GM18507 (cell line): ENCODE measurements at regions not wholly inside any gene's neighbourhood (a gene's known extent, or its start where the extent isn't known, plus 50 kb on each side); places are given as distances from the start of the nearest gene placed in this dataset.
"Not testable (repeated sequence)": the region's sequence is repeated elsewhere in the genome, so short reads cannot be mapped to it uniquely, and the experiment has no call there.

Experiments used
- DNase-seq: peaks from one replicate; pipeline ENCODE4 v3.0.0; 2011; ENCODE audit warnings: low read depth; ENCODE audit not compliant: insufficient read length; ENCODE audit errors: extremely low spot score
- FAIRE-seq: peaks from 2 replicates; lab custom pipeline; 2011; peaks lifted over from hg19 to GRCh38; lab: Jason Lieb, UNC

GRCh38 chr6:127406722-127407121 lies 52.5 kb downstream of the KIAA0408 start:
- FAIRE-seq, result not testable (repeated sequence)

DNA sequence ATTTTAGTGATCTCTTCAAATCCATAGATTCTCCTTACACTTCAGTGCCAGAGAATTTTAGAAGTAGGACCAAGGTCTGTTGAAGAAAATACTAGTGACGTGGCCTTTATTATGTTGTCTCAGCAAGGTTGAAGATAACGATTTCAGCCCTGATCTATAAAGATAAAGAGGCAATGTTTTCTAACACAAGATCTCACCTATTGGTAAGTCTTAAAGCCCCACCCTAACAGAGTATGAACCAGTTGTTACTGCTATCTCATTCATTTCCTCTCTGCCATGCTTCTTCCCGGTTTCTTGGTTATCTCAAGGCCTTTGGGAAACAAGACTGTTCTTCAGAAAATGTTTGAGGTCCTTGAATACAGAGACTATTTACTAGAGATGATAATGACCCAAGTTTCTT lies 53.1 kb downstream of the KIAA0408 start:
- no peak for FAIRE-seq

More at GRCh38 chr6:127406722-127407121, 52.5 kb downstream of the KIAA0408 start:
- DNase-seq, result not testable (repeated sequence)

GRCh38 chr6:127404594-127405178 lies 54.5 kb downstream of the KIAA0408 start:
- no peak for DNase-seq
- FAIRE-seq, result no peak

More for the DNA sequence above, 53.1 kb downstream of the KIAA0408 start:
- no peak for DNase-seq

GRCh38 chr6:127404133-127404532 lies 55.1 kb downstream of the KIAA0408 start:
- DNase-seq, result no peak
- no peak for FAIRE-seq

GRCh38 chr6:127403636-127404035 lies 55.6 kb downstream of the KIAA0408 start:
- peak; percentile 81 for FAIRE-seq
- no peak for DNase-seq

DNA sequence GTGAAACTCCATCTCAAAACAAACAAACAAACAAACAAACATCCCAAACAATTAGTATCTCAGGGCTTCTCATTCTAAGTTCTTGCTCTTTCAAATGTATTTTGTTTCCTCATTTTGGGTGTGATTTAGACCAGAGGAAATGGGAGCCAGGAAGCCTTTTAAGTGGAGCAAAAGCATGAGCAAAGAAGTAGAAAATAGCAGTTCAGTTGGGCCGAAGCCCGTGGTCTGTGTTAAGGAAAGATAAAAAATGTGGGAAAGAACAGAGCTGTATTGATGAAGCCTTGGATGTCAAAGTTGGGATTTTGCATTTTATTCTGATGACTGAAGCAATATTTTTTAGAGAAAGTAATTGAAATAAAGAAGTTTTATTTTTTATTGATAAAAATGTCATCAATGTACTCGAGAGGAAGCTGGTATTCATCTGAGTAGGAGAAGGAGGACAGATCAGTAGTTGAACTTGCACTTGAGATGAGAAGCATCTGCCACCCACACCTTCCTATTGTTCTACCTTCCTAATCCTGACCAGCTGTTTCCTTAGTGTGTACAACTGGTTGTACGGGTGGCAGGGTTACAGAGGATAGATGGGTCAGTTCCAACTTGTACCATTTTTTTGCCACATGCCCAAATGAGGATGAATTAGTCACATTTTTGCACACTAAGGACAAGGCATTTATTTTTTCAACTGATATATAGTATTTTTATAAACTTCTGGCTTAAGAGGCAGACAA lies 56.1 kb downstream of the KIAA0408 start:
- peak; percentile 60 for FAIRE-seq
- DNase-seq, result no peak

- no peak for FAIRE-seq
These were observed 54.6 kb upstream of the ECHDC1 start for GRCh38 chr6:127397729-127398630.

GRCh38 chr6:127397171-127397597 lies 53.8 kb upstream of the ECHDC1 start:
- FAIRE-seq, DNase-seq: not testable (repeated sequence)

More at GRCh38 chr6:127397729-127398630, 54.6 kb upstream of the ECHDC1 start:
- DNase-seq, result no peak
